WTC11 (cell line): ENCODE measurements at regions not wholly inside any gene's neighbourhood (a gene's known extent, or its start where the extent isn't known, plus 50 kb on each side); places are given as distances from the start of the nearest gene placed in this dataset.

ENCODE experiments used
- ATAC-seq: fragments of 200-7000 bp; cut with Tn5 transposase; 2 replicates; pipeline ENCODE4 v1.10.0; 2021; ENCODE audit warnings: mild to moderate bottlenecking, moderate library complexity
- CTCF ChIA-PET: fragments of 300-600 bp; sonication (Branson Sonifier 250); formaldehyde crosslinking; loops from one replicate; lab custom pipeline; 2021; ENCODE audit warnings: antibody characterized with exemption; lab: Charles Lee
- POLR2A ChIA-PET: fragments of 350-600 bp; sonication (Branson Sonifier 250); formaldehyde crosslinking; loops from one replicate; lab custom pipeline; 2021; ENCODE audit warnings: antibody characterized with exemption; lab: Charles Lee
- DNase-seq: peaks from one replicate; pipeline ENCODE4 v3.0.0; 2021; ENCODE audit warnings: low spot score
- H3K27ac Mint-ChIP-seq: 2 replicates; pipeline ENCODE4 v1.8.0; 2021; ENCODE audit warnings: mixed read lengths
- H3K27me3 Mint-ChIP-seq: 2 replicates; pipeline ENCODE4 v1.8.0; 2021; ENCODE audit warnings: low read depth, mild to moderate bottlenecking, moderate library complexity, mixed read lengths
- H3K36me3 Mint-ChIP-seq: 2 replicates; pipeline ENCODE4 v1.8.0; 2021; ENCODE audit warnings: mixed read lengths
- H3K4me1 Mint-ChIP-seq: 2 replicates; pipeline ENCODE4 v1.8.0; 2022; ENCODE audit warnings: mixed read lengths
- H3K4me3 Mint-ChIP-seq: 2 replicates; pipeline ENCODE4 v1.8.0; 2021; ENCODE audit warnings: mild to moderate bottlenecking, moderate library complexity, mixed read lengths
- H3K9me3 Mint-ChIP-seq: 2 replicates; pipeline ENCODE4 v1.8.0; 2021; ENCODE audit warnings: mixed read lengths
- AFF4 ChIP-seq: sonication (generic); formaldehyde crosslinking; IDR thresholded peaks from 2 replicates; pipeline ENCODE4 v1.8.1; 2023; ENCODE audit warnings: mild to moderate bottlenecking, missing genetic modification reagents, borderline replicate concordance
- ARID4B ChIP-seq: sonication (generic); formaldehyde crosslinking; IDR thresholded peaks from 2 replicates; pipeline ENCODE4 v1.8.0; 2023; ENCODE audit warnings: missing genetic modification reagents, mild to moderate bottlenecking, borderline replicate concordance
- ATF6 ChIP-seq: sonication (generic); formaldehyde crosslinking; IDR thresholded peaks from 2 replicates; pipeline ENCODE4 v1.8.1; 2023; ENCODE audit warnings: mild to moderate bottlenecking, missing genetic modification reagents
- ERG ChIP-seq: fragments of 250-450 bp; sonication (Bioruptor Pico); IDR thresholded peaks from 2 replicates; pipeline ENCODE4 v1.8.0; 2021; ENCODE audit warnings: mild to moderate bottlenecking
- IRF1 ChIP-seq: sonication (generic); formaldehyde crosslinking; IDR thresholded peaks from 2 replicates; pipeline ENCODE4 v1.8.0; 2023; ENCODE audit warnings: missing genetic modification reagents
- MXD4 ChIP-seq: fragments of 250-450 bp; sonication (Bioruptor Pico); IDR thresholded peaks from 2 replicates; pipeline ENCODE4 v1.8.0; 2021; ENCODE audit warnings: mild to moderate bottlenecking, moderate library complexity, borderline replicate concordance
- NR1H2 ChIP-seq: sonication (generic); formaldehyde crosslinking; IDR thresholded peaks from 2 replicates; pipeline ENCODE4 v1.9.0; 2021; ENCODE audit warnings: mild to moderate bottlenecking, moderate library complexity, missing genetic modification reagents
- NR3C1 ChIP-seq: sonication (generic); formaldehyde crosslinking; conservative IDR thresholded peaks from 2 replicates; pipeline ENCODE4 v1.8.1; 2023; ENCODE audit warnings: low read depth, mild to moderate bottlenecking, missing genetic modification reagents
- PREB ChIP-seq: sonication (generic); formaldehyde crosslinking; IDR thresholded peaks from 2 replicates; pipeline ENCODE4 v1.8.1; 2022; ENCODE audit warnings: mild to moderate bottlenecking, missing genetic modification reagents, moderate library complexity, borderline replicate concordance
- TEAD1 ChIP-seq: sonication (generic); formaldehyde crosslinking; IDR thresholded peaks from 2 replicates; pipeline ENCODE4 v1.8.0; 2022; ENCODE audit warnings: mild to moderate bottlenecking, missing genetic modification reagents
- ZNF532 ChIP-seq: fragments of 250-450 bp; sonication (Bioruptor Pico); IDR thresholded peaks from 2 replicates; pipeline ENCODE4 v1.9.0; 2021; ENCODE audit warnings: mild to moderate bottlenecking, borderline replicate concordance

GRCh38 chr4:56211202-56211601, 176.1 kb downstream of the AASDH start:
- no peak overlapping the region for H3K4me3 Mint-ChIP-seq
- no peak for DNase-seq
- peaks cover 77% of the 10 kb centered on the region for H3K27me3 Mint-ChIP-seq
- TF ChIP-seq IRF1 (CRISPR knock-in tag) (no peak), ARID4B (CRISPR knock-in tag) (no peak), MXD4 (CRISPR knock-in tag) (no peak)
- TF ChIP-seq, all 79 proteins: peak for 0
- peak; percentile 33 for ATAC-seq
- peaks cover 29% of the 10 kb centered on the region for H3K4me1 Mint-ChIP-seq
- H3K27ac Mint-ChIP-seq: no peak overlapping the region
- H3K9me3 Mint-ChIP-seq: peaks cover 10% of the 10 kb centered on the region
- ChIA-PET POLR2A (no interaction called here), CTCF (interaction anchor here (0.5 to 1.7 kb wide), 2 partner anchors 51 to 262 kb away, joined by 3 to 9 read pairs; partner anchors contain the start of gene CEP135)
- peaks cover 14% of the 10 kb centered on the region for H3K36me3 Mint-ChIP-seq

GRCh38 chr4:56210397-56210796, 176.9 kb downstream of the AASDH start:
- ATAC-seq: peak; percentile 63
- ChIA-PET CTCF (interaction anchor here (0.6 to 1.7 kb wide), 3 partner anchors 27 to 261 kb away, joined by 4 to 9 read pairs (median 4); partner anchors contain the start of gene CEP135), POLR2A (no interaction called here)
- TF ChIP-seq NR1H2 (CRISPR knock-in tag) (no peak), TEAD1 (no peak), ATF6 (CRISPR knock-in tag) (no peak), ERG (CRISPR knock-in tag) (no peak), NR3C1 (CRISPR knock-in tag) (no peak), ZNF532 (CRISPR knock-in tag) (no peak), AFF4 (CRISPR knock-in tag) (no peak), PREB (no peak)
- no peak overlapping the region for H3K27ac Mint-ChIP-seq
- peaks cover 14% of the 10 kb centered on the region for H3K36me3 Mint-ChIP-seq
- peaks cover 21% of the 10 kb centered on the region for H3K4me1 Mint-ChIP-seq
- peaks cover 85% of the 10 kb centered on the region for H3K27me3 Mint-ChIP-seq
- no peak for DNase-seq
- H3K9me3 Mint-ChIP-seq: peaks cover 10% of the 10 kb centered on the region
- no peak overlapping the region for H3K4me3 Mint-ChIP-seq
